Testis (tissue), 2 donors: ENCODE measurements at regions not wholly inside any gene's neighbourhood (a gene's known extent, or its start where the extent isn't known, plus 50 kb on each side); places are given as distances from the start of the nearest gene placed in this dataset.

Source experiments
- DNase-seq: peaks from one replicate; pipeline ENCODE4 v3.0.0-alpha.2; 2019
- H3K27ac ChIP-seq, 2 donors: fragments of 200-600 bp; sonication (generic); one replicate each; pipeline ENCODE4 v1.5.1; 2019
- H3K27me3 ChIP-seq: fragments of 200-600 bp; sonication (generic); one replicate; pipeline ENCODE4 v1.5.1; 2019
- H3K36me3 ChIP-seq: fragments of 200-600 bp; sonication (generic); one replicate; pipeline ENCODE4 v1.5.1; 2017; ENCODE audit warnings: low read depth; ENCODE audit errors: missing control alignments
- H3K4me1 ChIP-seq: fragments of 200-600 bp; sonication (generic); one replicate; pipeline ENCODE4 v1.5.1; 2019
- H3K4me3 ChIP-seq, 2 donors: fragments of 200-600 bp; sonication (generic); one replicate each; pipeline ENCODE4 v1.5.1; 2017 to 2019
- H3K9me3 ChIP-seq: fragments of 200-600 bp; sonication (generic); one replicate; pipeline ENCODE4 v1.5.1; 2017
- POLR2A ChIP-seq: fragments of 450-650 bp; IDR thresholded peaks from one replicate; pipeline ENCODE4 v1.6.1; 2017; ENCODE audit warnings: antibody characterized with exemption, mild to moderate bottlenecking, moderate library complexity
- WGBS, 2 donors: methylation state at CpG; one replicate each; pipeline ENCODE4 v1.1.5; 2018; 5-methylcytosine and 5-hydroxymethylcytosine counted together
- intact Hi-C: fragments of 100-400 bp; cut with DNase I; formaldehyde crosslinking; loops from one replicate; pipeline ENCODE4 v1.15.1; 2023; ENCODE audit warnings: low total_unique reads
- TF ChIP-seq, protein P1 (sequence below), 3 experiments: fragments of 450-650 bp in 2 of 3; fragments of 200-600 bp in 1 of 3; sonication (generic) in 1 of 3; IDR thresholded peaks; one replicate each; pipeline ENCODE4 v1.5.1; 2016 to 2019; ENCODE audit warnings: antibody characterized with exemption in 3 of 3, mild to moderate bottlenecking in 2 of 3, moderate library complexity in 1 of 3

DNA sequence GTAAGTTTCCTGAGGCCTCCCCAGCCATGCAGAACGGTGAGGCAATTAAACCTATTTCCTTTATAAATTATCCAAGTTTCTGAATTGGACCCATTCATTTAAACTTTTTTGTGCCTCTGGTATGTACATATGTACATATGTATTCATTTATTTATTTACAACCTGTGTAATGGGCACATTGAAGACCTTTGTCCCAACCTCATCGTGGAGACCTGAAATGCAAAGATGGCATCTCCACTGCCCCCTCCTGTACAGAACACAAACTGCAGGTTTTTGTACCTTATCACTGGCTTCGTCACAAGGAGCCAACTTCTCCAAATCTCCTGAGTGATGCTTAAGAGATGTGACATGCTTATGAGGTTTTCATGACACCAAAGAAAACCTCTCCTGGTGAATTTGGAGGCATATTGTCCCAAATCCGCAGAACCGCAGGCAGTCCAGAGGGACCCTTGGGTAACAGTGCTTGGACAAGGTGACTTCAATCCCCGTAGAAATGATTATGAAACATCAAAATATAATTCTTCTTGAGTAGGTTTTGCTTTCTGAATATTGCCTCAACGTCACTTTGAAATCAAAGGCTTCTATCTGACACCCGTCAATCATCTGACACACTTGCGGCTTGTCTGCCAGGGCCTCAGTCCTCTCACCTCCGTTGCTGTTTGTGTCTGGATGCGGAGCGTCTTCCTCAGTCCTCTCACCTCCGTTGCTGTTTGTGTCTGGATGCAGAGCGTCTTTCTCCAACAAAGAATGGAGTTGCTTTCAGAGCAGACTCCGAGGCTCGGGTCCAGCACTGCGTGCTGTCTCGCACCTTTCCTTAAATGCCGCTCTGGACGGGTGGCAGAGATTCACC, 135.0 kb upstream of the IRX4 start:
- no peaks in the 10 kb centered on the region for H3K4me1 ChIP-seq
- DNase-seq = peak; percentile 50
- H3K27ac ChIP-seq = no peak overlapping the region
- no peaks in the 10 kb centered on the region for H3K36me3 ChIP-seq
- intact Hi-C loops = no loop called here
- H3K27me3 ChIP-seq = no peaks in the 10 kb centered on the region
- no peak overlapping the region for H3K4me3 ChIP-seq
- no peaks in the 10 kb centered on the region for H3K9me3 ChIP-seq
- TF ChIP-seq, protein P1, sequence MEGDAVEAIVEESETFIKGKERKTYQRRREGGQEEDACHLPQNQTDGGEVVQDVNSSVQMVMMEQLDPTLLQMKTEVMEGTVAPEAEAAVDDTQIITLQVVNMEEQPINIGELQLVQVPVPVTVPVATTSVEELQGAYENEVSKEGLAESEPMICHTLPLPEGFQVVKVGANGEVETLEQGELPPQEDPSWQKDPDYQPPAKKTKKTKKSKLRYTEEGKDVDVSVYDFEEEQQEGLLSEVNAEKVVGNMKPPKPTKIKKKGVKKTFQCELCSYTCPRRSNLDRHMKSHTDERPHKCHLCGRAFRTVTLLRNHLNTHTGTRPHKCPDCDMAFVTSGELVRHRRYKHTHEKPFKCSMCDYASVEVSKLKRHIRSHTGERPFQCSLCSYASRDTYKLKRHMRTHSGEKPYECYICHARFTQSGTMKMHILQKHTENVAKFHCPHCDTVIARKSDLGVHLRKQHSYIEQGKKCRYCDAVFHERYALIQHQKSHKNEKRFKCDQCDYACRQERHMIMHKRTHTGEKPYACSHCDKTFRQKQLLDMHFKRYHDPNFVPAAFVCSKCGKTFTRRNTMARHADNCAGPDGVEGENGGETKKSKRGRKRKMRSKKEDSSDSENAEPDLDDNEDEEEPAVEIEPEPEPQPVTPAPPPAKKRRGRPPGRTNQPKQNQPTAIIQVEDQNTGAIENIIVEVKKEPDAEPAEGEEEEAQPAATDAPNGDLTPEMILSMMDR (IDR thresholded peaks at IDR 0.05) = peak in 2 of 3 experiments; percentile 11 to 42
- TF ChIP-seq POLR2A = no peak
- 84 to 85% methylated on average over 20 of the region's 20 CpGs for WGBS, 2 donors

DNA sequence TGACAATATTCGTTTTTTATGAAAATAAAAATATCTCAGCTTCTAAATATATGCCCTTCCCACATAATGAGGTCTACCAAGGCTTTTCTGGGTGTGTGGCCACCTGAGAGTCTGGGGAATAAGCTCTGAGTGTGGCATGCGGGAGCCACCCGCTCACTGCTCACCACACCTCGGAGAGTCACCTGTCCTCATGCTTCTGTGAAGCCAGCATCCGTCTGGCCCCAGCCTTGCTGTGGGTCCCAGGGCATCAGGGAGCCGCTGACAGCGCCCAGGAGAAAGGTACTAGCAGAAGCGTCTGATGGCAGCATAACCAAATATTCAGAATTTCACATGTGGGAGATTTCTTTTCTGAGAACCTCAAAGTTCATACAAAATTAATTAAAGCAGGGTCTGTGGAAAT, 133.2 kb upstream of the IRX4 start:
- no peak for DNase-seq
- H3K9me3 ChIP-seq = no peaks in the 10 kb centered on the region
- H3K27ac ChIP-seq = no peak overlapping the region
- no peak overlapping the region for H3K4me3 ChIP-seq
- intact Hi-C loops = no loop called here
- no peaks in the 10 kb centered on the region for H3K4me1 ChIP-seq
- WGBS, 2 donors = 71 to 76% methylated on average over 8 of the region's 8 CpGs
- H3K36me3 ChIP-seq = no peaks in the 10 kb centered on the region
- H3K27me3 ChIP-seq = no peaks in the 10 kb centered on the region
- TF ChIP-seq, protein P1 (IDR thresholded peaks at IDR 0.05) = no peak
- TF ChIP-seq POLR2A = no peak

DNA sequence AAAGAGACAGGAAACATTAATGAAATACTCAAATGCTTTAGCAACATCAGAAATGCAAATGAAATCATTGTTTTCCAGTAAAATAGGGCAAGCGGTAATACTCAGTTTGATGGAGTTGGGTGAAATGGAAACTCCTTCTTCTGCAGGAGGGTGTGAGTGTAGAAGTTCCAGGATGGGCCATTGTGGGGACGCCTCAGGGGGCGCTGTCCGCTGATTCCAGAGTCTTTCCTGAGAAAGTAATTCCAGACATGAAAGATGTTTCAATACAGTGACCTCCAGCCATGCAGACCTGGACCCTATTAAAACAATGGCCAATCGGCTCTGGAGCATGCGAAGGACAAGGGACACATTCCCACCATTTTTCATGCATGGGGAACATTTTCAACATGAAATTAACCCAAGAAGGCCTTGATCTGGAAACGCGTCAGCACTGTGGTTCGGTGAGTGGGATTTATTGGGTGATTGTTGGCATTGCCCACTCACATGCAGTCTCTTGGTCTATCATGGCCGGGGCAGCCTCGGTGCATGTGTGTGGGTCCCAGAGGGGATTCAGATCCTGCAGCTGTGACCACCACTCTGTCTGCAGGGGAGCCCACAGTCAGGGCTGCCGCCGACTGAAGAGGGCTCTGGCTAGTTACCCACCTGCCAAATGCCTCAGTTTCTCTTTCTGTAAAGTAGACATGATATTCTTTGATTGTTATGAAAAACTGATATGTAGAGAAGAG, 132.6 kb upstream of the IRX4 start:
- H3K36me3 ChIP-seq = no peaks in the 10 kb centered on the region
- H3K9me3 ChIP-seq = no peaks in the 10 kb centered on the region
- WGBS, 2 donors = 78 to 81% methylated on average over 11 to 13 of the region's 13 CpGs
- H3K4me1 ChIP-seq = no peaks in the 10 kb centered on the region
- intact Hi-C loops = no loop called here
- no peaks in the 10 kb centered on the region for H3K27me3 ChIP-seq
- no peak overlapping the region for H3K4me3 ChIP-seq
- H3K27ac ChIP-seq = no peak overlapping the region
- no peak for TF ChIP-seq POLR2A
- TF ChIP-seq, protein P1 (IDR thresholded peaks at IDR 0.05) = no peak
- no peak for DNase-seq

- Histone ChIP-seq H3K27me3 (no peaks in the 10 kb centered on the region), H3K36me3 (no peaks in the 10 kb centered on the region), H3K4me1 (no peaks in the 10 kb centered on the region), H3K27ac (no peak overlapping the region), H3K4me3 (no peak overlapping the region), H3K9me3 (no peaks in the 10 kb centered on the region)
- whole genome bisulfite sequencing, 2 donors = 77 to 88% methylated on average over 12 of the region's 12 CpGs
- no peak for DNase-seq
- TF ChIP-seq, protein P1 (IDR thresholded peaks at IDR 0.05) = no peak
- intact Hi-C loops = no loop called here
Observed at GRCh38 chr5:2014058-2014610, 131.4 kb upstream of the IRX4 start.
